DOHH2 (cell line): ENCODE measurements at regions not wholly inside any gene's neighbourhood (a gene's known extent, or its start where the extent isn't known, plus 50 kb on each side); places are given as distances from the start of the nearest gene placed in this dataset.

ENCODE experiments used
- H3F3A ChIP-seq: fragments of 200-600 bp; sonication (generic), shearing (Covaris generic); 2 replicates; pipeline ENCODE4 v1.6.0; 2016; ENCODE audit warnings: antibody characterized with exemption, mild to moderate bottlenecking; ENCODE audit not compliant: control insufficient read depth, insufficient read depth
- H3K27ac ChIP-seq: fragments of 200-600 bp; sonication (generic); 2 replicates; pipeline ENCODE4 v1.5.1; 2014; ENCODE audit warnings: low read depth, mild to moderate bottlenecking, low read length, moderate library complexity
- H3K27me3 ChIP-seq: fragments of 200-600 bp; sonication (generic); 2 replicates; pipeline ENCODE4 v1.6.1; 2014; ENCODE audit warnings: mild to moderate bottlenecking, low read length, mixed read lengths; ENCODE audit not compliant: control insufficient read depth
- H3K36me3 ChIP-seq: fragments of 200-600 bp; sonication (generic); 2 replicates; pipeline ENCODE4 v1.6.1; 2014; ENCODE audit warnings: mild to moderate bottlenecking, low read length, moderate library complexity, mixed read lengths; ENCODE audit not compliant: control insufficient read depth
- H3K4me1 ChIP-seq: fragments of 200-600 bp; sonication (generic); 2 replicates; pipeline ENCODE4 v1.6.1; 2014; ENCODE audit warnings: mild to moderate bottlenecking, low read length, mixed read lengths; ENCODE audit not compliant: control insufficient read depth
- H3K4me2 ChIP-seq: fragments of 200-600 bp; sonication (generic); 2 replicates; pipeline ENCODE4 v1.6.0; 2014; ENCODE audit warnings: mild to moderate bottlenecking, low read length, moderate library complexity
- H3K4me3 ChIP-seq: fragments of 200-600 bp; sonication (generic); 2 replicates; pipeline ENCODE4 v1.5.1; 2014; ENCODE audit warnings: mild to moderate bottlenecking, low read length, mixed read lengths
- H3K79me2 ChIP-seq: fragments of 200-600 bp; sonication (generic); 2 replicates; pipeline ENCODE4 v1.6.1; 2014; ENCODE audit warnings: mild to moderate bottlenecking, low read length, mixed read lengths; ENCODE audit not compliant: control insufficient read depth
- H3K9me2 ChIP-seq: fragments of 200-600 bp; sonication (generic); replicated peaks from 2 replicates; pipeline ENCODE4 v1.6.1; 2014; ENCODE audit warnings: mild to moderate bottlenecking, low read length, mixed read lengths; ENCODE audit not compliant: control insufficient read depth
- H3K9me3 ChIP-seq: fragments of 200-600 bp; sonication (generic); 2 replicates; pipeline ENCODE4 v1.6.1; 2014; ENCODE audit warnings: antibody characterized with exemption, low read length, mixed read lengths; ENCODE audit not compliant: control insufficient read depth, insufficient read depth
- H4K20me1 ChIP-seq: fragments of 200-600 bp; sonication (generic); 2 replicates; pipeline ENCODE4 v1.6.0; 2014; ENCODE audit warnings: low read depth, mild to moderate bottlenecking, antibody characterized with exemption, low read length, moderate library complexity; ENCODE audit not compliant: control insufficient read depth, insufficient read depth
- CTCF ChIP-seq: fragments of 200-600 bp; sonication (generic); IDR thresholded peaks from one replicate; pipeline ENCODE4 v1.5.1; 2014; ENCODE audit warnings: antibody characterized with exemption, mild to moderate bottlenecking, low read depth, low read length; ENCODE audit not compliant: poor library complexity, severe bottlenecking
- EZH2phosphoT487 ChIP-seq: fragments of 200-600 bp; sonication (generic); IDR thresholded peaks from 2 replicates; pipeline ENCODE4 v1.6.1; 2017; ENCODE audit warnings: borderline replicate concordance, mild to moderate bottlenecking, antibody characterized with exemption, low read length, moderate library complexity, mixed read lengths

- no peak overlapping the region for H3K4me3 ChIP-seq
- H3K4me2 ChIP-seq, result no peak overlapping the region
- H3F3A ChIP-seq, result no peaks in the 10 kb centered on the region
- TF ChIP-seq CTCF, result no peak
- no peak for TF ChIP-seq EZH2phosphoT487
- H3K27ac ChIP-seq, result no peak overlapping the region
- no peaks in the 10 kb centered on the region for H3K9me3 ChIP-seq
- no peaks in the 10 kb centered on the region for H4K20me1 ChIP-seq
- no peaks in the 10 kb centered on the region for H3K4me1 ChIP-seq
- H3K27me3 ChIP-seq, result no peaks in the 10 kb centered on the region
- no peaks in the 10 kb centered on the region for H3K36me3 ChIP-seq
- no peaks in the 10 kb centered on the region for H3K9me2 ChIP-seq
- H3K79me2 ChIP-seq, result no peaks in the 10 kb centered on the region
Measured at GRCh38 chr2:224126440-224126839, 87.4 kb upstream of the SERPINE2 start.

GRCh38 chr2:224126003-224126402 lies 86.9 kb upstream of the SERPINE2 start:
- Histone ChIP-seq H3K27me3 (no peaks in the 10 kb centered on the region), H3K36me3 (no peaks in the 10 kb centered on the region), H3K9me3 (no peaks in the 10 kb centered on the region), H3K79me2 (no peaks in the 10 kb centered on the region), H3K4me1 (no peaks in the 10 kb centered on the region), H3K9me2 (no peaks in the 10 kb centered on the region), H3K4me2 (no peak overlapping the region), H3K27ac (no peak overlapping the region), H3K4me3 (no peak overlapping the region), H3F3A (no peaks in the 10 kb centered on the region), H4K20me1 (no peaks in the 10 kb centered on the region)
- no peak for TF ChIP-seq EZH2phosphoT487
- no peak for TF ChIP-seq CTCF

- no peaks in the 10 kb centered on the region for H3K36me3 ChIP-seq
Measured at GRCh38 chr2:224122542-224122941, 83.5 kb upstream of the SERPINE2 start.

More at GRCh38 chr2:224122542-224122941, 83.5 kb upstream of the SERPINE2 start:
- Histone ChIP-seq H3F3A (no peaks in the 10 kb centered on the region), H3K27ac (no peak overlapping the region), H3K79me2 (no peaks in the 10 kb centered on the region), H3K4me3 (no peak overlapping the region), H4K20me1 (no peaks in the 10 kb centered on the region), H3K9me3 (no peaks in the 10 kb centered on the region), H3K27me3 (no peaks in the 10 kb centered on the region), H3K4me2 (no peak overlapping the region), H3K4me1 (no peaks in the 10 kb centered on the region), H3K9me2 (no peaks in the 10 kb centered on the region)
- TF ChIP-seq CTCF (no peak), EZH2phosphoT487 (no peak)
